Stimulated activated CD8-positive, alpha-beta memory T cell treated with anti-CD3 and anti-CD28 coated beads, Interleukin-2, amount 100 ng/mL, for 48 hours (primary cell): ENCODE measurements at regions not wholly inside any gene's neighbourhood (a gene's known extent, or its start where the extent isn't known, plus 50 kb on each side); places are given as distances from the start of the nearest gene placed in this dataset.

ENCODE experiments used
- DNase-seq, 2 donors: peaks; one replicate each; pipeline ENCODE4 v3.0.0-alpha.2; 2020; ENCODE audit warnings: low read depth in 2 of 2

- no peak for DNase-seq
Measured at GRCh38 chr10:69684020-69684980, 54.3 kb downstream of the FAM241B start.

DNA sequence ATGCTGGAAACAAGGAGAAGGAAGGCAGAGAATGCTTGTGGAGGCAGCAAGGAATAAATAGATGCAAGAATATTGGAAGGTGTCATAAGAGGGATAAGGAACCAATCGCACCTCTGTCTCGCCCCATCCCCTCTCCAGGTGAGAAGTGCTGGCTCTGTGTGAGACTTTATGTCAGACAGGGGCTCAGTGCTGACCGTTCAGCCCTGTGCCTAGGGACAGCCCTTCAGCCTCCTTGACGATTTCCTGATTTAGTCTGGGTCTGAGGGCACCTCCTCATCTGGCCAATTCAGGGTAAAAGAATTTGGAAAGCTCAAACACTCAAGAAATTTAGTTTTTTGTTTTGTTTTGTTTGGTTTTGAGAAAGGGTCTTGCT is 54.9 kb downstream of the FAM241B start:
- DNase-seq: no peak

DNA sequence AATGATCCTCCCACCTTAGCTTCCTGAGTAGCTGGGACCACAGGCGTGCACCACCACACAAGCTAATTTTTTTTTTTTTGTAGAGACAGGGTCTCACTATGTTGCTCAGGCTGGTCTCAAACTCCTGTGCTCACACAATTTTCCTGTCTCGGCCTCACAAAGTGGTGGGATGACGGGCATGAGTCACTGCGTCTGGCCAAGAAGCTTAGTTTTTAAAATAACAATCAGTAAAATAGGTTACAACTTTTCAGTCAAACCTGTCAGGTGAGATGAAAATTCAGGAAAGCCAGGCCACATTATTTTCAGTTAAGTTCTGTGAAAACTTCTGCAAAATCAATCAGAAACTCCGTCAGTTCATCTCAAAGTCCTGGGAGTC is 55.4 kb downstream of the FAM241B start:
- DNase-seq: no peak

- no peak for DNase-seq
Measured at GRCh38 chr10:69685802-69686585, 55.9 kb downstream of the FAM241B start.

DNA sequence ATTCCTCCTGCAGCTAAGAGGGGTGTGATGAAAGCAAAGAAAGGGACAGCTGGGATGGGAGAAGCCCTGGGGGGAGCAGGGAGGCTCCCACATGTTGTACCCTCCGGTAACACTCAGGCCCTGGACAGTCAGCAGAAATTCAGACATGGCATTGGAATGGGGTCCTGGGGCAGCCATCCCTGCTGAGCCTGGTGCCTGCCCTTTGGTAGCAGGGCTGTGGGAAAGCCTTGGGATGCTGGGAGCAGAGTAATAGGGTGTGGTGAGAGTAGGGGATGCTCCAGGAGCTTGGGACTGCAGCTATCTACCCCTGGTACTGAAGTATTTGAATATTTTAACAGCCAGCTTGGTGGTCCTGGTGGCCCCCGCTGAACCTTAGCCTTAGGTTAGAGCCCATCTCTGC is 56.8 kb downstream of the FAM241B start:
- no peak for DNase-seq

- no peak for DNase-seq
Measured at GRCh38 chr10:69687426-69687825, 57.4 kb downstream of the FAM241B start.

GRCh38 chr10:69692267-69692666 is 62.2 kb downstream of the FAM241B start:
- DNase-seq: no peak

GRCh38 chr10:69692891-69693290 is 62.8 kb downstream of the FAM241B start:
- no peak for DNase-seq

DNA sequence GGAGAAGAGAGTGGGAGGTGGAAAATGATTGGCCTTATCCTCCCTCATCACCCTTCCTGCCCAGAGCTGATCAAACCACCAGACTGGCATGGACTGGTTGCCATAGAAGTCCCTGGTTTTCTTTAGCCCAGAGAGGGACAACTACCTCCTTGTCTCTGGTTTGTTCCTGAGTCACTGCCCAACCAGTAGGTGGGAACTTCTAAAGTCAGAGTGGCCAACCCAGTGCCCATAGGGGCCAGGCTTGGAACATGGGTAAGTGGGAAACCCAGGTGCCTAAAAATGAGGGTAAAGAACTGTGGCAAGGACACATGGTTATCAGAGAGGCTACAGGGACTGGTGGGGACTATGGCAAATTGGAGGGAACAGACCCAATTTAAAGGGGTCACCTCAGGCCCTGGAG is 63.8 kb downstream of the FAM241B start:
- no peak for DNase-seq

DNA sequence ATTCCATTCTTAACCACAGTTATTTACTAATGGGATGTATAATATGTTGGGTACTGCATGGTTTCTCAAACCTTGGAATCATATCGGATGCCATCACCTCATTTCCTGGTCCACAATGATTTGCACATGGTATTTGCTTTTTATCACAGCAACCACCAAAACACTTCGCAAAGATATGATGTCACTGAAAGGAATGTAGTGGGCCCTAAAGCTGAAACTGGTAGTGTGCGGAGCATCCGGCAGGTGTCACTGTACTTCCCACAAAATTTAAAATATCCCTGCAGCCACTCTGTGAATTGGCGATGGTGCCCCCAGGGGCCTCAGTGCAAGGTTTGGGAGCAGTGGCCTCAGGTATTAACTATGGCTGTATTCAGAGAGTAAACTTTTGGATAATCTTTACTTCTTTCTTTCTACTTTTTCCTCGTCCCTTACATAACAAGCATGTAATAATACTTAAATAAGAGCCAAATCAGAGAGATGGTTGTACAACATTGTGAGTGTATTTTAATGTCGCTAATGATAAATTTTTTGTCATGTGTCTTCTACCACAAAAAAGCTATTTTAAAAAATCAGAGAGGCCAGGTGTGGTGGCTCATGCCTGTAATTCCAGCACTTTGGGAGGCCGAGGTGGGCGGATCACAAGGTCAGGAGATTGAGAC is 66.2 kb downstream of the FAM241B start:
- no peak for DNase-seq

GRCh38 chr10:69697006-69697405 is 67.0 kb downstream of the FAM241B start:
- no peak for DNase-seq

GRCh38 chr10:69703256-69703655 is 73.2 kb downstream of the FAM241B start:
- no peak for DNase-seq

DNA sequence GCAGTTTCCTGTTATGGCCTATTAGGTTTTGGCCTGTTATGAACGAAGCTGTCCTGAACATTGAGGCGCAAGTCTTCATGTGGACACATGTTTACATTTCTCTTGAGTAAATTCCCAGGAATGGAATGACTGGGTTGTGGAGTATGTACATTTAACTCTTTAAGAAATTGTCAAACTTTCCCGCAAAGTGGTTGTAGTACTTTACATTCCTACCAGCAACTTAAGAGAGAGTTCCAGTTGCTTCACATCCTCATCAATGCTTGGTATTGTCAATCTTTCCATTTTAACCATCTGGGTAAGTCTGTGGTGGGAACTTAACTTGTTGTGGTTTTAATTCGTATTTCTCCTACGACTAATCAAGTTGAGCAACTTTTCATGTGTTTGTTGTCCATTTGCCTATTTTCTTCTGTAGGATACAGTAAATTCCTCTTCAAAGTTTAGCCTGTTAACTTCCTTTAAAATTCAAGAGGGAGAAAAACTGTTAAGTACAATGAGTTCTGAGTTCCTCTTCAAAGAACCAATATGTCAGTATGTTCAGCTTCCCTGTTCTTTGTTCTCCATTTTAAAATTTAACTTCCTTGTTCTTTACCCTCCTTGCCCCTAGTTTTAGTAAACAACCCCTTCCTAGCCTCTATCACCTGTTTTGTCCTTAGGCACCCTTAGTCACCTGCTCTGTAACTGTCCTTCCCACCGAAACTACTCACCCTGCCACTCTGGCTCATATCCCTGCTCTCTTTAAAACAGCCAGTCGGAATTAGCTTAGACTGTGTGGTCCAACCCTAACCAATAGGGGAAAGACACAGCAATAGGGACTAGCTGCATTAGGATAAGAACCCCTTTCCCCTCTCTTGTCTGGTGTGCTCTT is 74.0 kb downstream of the FAM241B start:
- no peak for DNase-seq

GRCh38 chr10:69709366-69709941 is 79.4 kb downstream of the FAM241B start:
- DNase-seq: no peak

DNA sequence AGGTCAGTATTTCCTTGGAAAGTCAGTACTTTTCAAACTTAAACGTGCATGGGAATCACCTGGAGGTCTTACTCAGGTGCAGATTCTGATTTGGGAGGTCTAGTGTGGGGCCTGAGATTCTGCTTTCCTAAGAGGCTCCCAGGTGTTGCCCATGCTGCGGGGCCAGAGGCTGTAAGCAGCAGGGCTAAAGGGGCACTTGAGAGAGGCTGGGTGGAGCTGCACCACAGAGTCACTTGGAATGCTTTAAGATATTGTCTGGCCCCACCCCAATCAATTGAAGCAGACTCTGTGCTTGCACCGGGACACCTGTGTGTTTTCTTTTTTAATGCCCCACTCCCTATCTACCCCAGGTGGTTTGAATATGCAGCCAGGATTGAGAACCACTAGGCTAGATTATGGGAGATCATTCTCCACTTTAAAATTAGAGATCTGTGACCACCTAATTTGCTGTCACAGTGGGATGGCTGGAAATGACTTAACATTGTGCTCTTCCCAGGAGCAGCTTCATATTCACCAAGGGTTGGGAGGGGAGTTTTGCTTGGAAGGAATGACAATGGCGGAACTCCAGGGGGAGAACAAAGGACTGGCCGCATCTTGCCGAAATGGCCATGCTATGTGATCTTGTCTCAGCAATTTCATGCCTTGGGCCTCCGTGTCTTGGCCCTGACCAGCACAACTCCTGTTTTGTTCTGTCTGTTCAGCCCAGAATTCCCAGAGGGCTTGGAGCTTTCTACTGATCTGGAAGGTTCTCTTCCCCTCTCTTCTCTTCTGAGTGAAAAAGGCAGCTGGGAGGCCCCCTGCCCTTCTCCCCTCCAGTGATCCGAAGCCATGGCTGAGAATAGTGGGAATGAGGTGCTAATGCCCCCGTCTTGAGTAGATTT is 80.2 kb downstream of the FAM241B start:
- DNase-seq: no peak

- DNase-seq: no peak
Measured at GRCh38 chr10:69712342-69712741, 82.3 kb downstream of the FAM241B start.

DNA sequence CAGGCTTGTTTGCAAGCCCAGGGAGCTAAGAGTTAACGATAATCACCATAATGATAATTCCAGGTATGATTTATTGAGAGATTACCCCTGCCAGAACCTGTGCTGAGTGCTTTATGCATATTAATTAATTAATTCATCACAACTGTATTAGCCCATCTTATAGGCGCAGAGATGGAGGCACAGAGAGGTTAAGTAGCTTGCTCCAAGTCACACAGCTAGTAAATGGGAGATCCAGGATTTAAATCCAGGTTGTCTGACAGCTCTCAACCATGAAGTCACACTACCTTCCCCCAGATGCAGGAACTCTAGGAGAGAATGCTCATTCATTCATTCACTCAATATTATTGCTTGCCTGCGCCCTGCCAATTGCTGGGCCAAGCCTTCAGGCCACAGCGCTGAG is 84.5 kb downstream of the FAM241B start:
- no peak for DNase-seq

- DNase-seq: no peak
Measured at GRCh38 chr10:69715156-69715898, 85.3 kb downstream of the FAM241B start.

DNA sequence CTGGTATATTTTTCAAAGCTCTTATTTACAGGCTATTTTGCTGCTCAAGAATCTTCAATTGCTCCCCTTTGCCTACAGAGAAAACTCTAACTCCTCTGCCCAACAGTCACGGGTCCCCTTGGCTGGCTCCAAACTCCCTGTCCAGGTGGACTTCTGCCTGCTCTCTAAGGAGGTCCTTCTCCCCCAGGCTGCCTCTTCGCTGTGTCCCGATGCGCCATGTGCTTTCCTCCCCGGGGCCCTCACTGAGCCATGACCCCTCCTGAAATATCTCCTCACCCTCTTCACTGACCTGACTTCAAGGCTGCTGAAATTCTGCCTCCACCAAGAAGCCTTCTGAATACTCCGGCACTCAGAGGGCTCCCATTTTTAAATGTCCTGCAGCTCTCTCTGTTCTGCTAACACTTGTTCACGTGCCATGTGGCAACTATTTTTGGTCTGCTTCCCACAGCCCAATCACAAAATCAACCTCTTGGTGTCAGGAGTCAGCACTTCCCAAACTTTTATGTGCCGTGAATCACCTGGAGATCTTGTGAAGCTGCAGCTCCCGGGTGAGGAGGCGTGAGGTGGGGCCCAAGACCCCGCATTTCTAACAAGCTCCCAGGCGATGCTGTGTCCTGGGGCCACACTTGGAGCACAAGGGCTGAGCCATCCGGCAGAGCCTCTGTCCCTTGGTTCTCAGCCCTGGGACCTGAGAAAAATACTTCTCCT is 85.7 kb upstream of the COL13A1 start:
- DNase-seq: no peak
